Stimulated activated CD4-positive, alpha-beta T cell treated with anti-CD3 and anti-CD28 coated beads, Interleukin-4, amount 100 ng/mL, for 4 hours (primary cell): ENCODE measurements at regions not wholly inside any gene's neighbourhood (a gene's known extent, or its start where the extent isn't known, plus 50 kb on each side); places are given as distances from the start of the nearest gene placed in this dataset.

Experiments
- DNase-seq, 2 experiments: peaks; one replicate each; pipeline ENCODE4 v3.0.0-alpha.2; 2020

DNA sequence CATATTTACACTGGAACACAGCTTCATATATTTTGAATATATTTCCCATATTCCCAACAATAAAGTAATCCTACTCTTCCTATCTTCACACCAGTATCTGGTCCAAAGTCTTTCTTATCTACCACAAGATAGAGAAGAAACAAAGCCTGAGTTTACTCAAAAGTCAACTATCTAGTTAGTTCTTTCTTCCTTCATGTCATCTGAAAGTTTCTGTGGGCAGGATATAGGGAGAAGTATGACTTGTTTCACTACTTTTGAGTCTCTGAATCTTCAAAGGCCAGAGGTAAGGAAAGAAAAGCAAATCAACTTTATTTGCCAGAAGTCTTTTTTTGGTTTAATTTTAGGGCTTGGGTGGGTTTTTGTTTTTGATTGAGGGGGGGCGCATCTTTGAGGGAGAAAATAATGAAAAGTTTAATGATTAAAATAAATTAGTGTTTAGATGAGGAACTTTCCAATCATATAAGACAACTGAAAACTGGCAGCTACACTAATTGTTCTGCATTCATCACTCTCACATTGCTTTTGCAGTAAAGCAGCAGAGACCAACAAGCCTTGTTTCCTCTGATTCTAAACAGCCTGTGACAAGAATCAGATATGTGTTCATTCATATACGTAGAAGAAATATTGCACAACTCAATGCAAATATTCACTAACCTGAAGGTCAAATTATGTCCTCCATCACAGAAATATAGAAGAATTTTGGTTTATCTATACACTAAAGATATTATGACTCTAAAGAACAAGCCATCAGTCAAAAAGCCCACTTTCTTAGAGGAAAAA, 421.4 kb downstream of the SHQ1 start:
- no peak for DNase-seq

DNA sequence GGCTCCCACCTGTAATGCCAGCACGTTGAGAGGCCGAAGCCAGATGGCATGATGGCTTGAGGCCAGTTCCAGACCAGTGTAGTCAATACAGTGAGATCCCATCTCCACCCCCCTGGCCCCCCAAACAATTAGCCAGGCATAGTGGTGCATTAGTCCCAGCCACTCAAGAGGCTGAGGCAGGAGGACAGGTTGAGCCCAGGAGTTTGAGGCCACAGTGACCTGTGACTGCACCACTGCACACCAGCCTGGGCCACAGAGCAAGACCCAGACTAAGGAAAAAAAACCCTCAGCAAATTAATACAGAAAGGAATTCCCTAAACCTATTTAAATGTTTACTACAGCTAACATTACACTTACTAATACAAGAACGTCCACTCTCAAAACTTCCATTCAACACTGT, 424.6 kb downstream of the SHQ1 start:
- DNase-seq: no peak

DNA sequence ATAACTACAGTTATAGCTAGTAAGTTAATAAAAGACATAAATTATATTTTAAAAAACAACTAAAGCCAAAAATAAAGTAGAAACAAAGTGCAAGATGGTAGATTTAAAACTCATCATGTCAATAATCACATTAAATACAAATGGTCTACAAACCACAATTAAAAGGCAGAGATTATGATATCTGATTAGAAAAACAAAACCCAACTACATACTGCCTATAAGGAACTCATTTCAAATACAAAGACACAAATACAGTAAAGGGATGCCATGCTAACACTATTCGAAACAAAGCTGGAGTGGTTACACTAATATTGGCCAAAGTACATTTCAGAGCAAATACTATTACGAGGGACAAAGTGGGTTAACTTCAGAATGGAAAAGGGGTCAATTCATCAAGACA, 426.5 kb downstream of the SHQ1 start:
- no peak for DNase-seq

DNA sequence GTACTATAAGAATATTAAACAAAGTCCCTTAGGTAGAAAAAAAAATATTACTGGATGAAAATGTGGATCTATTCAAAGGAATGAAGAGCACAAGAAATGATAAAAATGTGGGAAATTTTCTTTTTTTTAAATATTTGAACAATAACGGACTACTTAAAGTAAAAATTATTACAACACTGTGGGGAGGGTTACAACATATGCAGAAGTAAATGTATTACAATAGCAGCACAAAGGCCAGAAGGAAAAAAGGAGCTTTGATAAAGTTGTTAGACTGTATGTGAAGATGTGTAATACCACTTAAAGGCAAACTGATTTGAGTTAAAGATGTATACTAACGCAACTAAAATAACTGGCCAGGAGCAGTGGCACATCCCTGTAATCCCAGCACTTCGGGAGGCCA, 427.1 kb downstream of the SHQ1 start:
- no peak for DNase-seq

DNA sequence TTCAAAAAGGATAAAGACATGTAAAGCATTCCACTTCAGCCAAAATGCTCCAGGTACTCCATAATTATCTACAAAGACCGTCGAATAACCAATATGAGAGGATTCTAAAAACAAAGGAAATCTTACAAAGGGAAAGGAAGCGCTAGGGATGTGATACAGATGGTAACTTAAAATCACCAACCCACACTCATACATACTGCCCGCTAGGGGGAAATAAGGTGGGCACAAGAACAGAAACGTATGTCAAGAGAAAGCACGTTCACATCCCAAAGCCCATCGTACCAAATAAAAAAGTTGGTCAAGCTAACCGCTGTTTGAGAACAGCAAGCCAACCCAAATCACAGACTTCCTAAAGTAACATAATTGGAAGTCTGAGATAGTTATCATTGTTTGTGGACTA, 429.4 kb downstream of the SHQ1 start:
- DNase-seq: no peak

DNA sequence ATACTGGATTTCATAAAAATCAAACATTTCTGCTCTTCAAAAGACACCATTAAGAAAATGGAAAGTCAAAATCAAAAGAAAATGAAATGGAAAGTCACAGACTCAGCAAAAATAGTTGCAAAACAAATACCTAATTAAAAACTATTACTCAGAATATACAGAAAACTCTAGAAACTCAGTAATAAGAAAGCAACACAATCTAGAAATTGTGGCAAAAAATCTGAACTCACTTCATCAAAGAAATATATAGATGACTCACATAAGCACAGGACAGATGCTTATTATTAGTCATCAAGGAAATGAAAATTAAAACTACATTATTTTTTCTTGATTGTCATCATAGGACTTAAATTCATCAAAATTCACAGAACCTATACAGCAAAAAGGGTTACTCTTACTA, 430.0 kb downstream of the SHQ1 start:
- DNase-seq: no peak

DNA sequence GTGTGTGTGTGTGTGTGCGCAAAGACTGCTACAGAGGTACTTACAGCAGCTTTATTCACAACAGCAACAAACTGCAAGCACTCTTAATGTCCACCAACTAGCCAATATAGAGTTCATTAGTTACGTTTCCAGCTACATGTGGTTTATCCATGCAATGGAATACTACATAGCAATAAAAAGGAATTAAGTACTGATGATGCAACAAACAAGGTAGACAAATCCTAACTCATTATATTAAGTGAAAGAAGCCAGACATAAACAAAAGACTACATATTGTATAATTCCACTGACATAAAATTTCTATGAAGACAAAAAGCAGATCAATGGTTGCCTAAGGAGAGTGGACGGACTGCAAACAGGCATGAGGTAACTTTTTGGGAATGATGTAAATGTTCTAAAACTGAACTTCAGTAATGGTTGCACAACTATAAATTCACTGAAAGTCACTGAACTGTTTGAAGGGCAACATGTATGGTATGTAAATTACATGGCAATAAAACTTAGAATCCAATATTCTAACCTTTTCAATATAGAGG, 433.7 kb downstream of the SHQ1 start:
- no peak for DNase-seq

DNA sequence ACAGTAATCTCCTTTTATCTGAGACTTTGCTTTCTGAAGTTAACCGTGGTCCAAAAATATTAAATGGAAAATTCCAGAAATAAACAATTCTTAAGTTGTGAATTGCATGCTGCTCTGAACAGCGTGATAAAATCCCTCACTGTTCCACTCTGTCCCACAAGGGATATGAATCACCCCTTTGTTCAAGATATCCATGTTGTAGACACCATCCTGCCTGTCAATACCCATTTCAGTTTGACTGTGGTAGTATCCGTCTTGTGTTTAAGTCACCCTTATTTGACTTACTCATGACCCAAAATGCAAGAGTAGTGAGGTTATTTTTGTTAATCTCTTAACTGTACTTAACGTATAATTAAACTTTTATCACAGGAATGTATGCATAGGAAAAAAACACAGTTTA, 435.0 kb downstream of the SHQ1 start:
- no peak for DNase-seq

DNA sequence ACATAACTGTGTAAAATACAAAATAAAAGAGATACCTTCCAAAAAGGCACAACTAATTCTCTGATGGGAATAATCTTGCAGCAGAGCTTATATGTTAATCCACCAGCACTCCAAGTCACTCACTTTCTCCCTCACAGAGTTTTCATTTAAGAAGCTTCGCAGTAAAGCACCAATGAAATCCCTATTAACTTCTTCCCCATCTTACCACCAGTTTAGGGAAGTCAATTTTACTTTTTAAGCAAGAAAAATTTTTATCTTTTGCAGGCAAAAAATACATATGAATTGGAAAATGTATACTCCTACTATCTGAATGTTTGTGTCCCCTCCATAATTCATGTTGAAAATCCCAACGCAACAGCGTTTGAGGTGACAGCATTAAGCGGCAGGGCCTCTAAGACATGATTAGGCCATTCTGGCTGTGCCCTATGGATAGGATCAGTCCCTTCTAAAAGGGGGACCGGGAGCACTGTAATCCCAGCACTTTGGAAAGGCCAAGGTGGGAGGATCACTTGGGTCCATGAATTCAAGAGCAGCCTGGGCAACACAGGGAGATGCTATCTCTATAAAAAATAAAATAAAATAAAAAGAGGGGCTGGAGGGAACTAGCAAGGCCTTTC, 435.8 kb downstream of the SHQ1 start:
- no peak for DNase-seq

DNA sequence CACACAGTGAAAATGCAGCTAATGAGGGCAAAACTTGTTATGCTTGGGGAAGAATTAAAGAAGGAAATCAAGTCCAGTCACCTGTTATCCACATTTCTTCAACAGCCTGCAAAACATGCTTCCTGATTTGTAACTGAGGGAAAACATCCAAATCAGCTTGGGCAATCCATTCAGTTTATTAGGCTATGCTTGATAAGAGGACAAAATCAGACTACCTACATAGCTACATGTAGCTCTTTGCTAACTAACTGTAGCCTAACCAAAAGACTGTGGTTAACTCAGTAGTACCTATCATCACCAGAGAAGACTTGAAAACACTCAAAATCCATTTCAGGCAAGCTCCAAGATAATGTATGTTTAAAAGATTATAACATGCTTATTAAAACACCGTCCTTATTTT, 436.4 kb downstream of the SHQ1 start:
- DNase-seq: no peak

DNA sequence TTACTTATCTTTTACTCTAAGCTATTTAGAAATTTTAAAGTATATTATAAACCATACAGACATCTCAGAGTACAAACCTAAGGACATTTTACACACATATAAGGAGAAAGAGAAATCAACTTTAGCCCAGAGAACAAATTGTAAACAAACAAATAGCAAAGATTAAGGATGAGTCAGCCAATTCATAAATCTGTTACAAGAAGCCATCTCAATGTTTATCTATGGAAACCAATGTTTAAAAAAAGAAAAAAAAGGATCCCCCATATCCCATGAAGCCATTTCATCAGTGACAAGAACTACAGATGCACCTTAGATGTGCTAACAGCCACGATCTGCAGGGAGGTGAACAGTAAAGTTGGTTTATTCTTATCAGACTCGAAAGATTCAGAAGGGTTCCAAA, 437.1 kb downstream of the SHQ1 start:
- no peak for DNase-seq

DNA sequence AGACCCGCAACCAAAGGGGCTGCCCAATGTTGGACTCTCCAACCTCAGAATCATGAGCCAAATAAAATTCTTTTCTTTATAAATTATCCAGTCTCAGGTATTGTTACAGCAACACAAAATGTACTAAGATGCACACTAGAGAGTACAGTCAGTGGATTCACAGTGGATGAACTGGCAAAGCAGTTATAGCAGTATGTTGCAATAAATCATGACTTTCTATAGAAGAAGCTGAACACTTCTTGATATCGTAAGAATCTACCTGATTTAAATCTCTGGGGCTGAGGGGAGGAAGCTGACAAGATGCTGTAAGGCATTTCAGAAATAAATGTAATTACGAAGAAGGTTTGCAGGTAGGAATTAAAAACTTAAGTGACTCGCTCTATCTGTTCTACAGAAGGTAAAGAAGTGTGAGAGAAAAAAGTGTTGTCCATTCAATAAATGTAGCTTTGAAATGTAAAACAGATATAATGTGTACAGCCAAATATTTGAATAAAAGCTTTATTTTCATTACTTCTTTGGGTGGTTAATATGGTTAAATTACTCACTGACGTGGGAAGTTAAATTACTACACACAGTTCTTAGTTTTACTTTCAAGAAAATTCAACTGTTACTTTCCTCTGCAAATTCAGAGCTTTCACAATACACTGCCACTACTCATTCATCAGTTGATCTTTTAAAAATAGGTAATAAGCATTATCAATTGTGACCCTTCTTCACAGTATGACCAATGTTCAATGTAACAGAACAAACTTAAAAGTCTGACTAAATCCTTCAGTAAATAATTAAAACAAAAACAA, 439.1 kb downstream of the SHQ1 start:
- no peak for DNase-seq

DNA sequence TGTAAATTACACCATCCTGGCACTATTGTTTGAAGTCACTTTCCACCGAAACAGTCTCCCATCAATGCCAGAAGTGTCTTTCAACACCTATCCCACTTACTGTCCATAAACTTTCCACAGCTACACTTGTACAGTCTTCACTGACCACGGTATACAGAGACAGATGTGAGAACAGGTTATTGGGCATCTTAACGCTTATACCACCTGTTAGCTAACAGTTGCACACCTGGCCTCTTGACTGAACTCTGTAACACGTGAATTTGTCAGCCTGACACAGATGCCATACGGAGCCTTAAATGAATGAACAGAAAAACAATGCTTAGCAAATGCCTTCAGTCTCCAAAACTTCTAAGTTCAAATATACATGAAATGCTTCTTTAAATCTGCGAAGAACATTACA, 440.5 kb downstream of the SHQ1 start:
- no peak for DNase-seq

DNA sequence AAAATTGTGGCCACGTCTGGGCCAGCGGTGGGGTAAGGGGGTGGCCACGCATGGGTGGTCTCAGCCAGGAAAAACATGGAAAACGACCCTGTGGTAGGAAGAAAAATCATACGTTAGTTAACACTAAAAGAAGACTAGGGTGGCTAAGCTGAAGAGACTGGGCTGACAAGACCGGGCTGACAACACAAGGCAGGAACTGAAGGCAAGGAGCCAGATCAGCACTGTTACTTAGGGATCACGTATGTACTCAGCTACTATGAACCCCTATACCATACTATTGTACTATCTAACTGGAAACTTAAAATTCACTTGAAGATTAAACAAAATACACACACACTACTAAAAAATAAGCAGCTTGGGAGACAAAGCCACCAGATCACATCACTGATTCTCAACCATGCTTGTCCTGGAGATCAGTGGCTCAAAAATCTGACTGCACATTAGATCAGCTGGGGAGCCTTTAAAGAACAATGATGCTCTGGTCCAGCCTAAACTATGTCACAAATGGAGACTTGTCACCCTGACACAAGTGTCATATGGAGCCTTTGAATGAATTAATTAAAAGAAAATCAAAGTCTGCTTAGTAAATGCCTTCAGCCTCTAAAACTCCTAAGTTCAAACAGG, 442.2 kb downstream of the SHQ1 start:
- DNase-seq: no peak

DNA sequence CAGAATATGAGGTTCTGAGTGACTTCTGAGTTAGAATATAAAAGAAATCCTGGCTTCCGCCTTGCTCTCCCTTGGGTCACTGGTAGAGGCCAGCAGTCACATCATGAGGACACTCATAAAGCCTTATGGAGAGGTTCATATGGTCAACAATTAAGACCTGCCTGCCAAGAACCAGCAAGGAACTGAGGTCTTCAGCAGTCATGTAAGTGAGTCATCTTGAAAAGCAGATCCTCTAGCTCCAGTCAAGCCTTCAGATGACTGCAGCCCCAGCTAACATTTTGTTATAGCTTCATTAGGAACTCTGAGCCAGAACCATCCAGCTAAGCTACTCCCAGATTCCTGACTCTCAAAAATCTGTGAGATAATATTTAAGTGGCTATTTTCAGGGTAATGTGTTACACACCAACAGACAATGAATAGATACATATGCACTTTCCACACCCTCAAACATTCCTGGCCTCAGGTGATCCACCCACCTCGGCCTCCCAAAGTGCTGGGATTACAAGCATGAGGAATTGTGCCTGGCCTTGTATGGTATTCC, 447.2 kb downstream of the SHQ1 start:
- DNase-seq: no peak

DNA sequence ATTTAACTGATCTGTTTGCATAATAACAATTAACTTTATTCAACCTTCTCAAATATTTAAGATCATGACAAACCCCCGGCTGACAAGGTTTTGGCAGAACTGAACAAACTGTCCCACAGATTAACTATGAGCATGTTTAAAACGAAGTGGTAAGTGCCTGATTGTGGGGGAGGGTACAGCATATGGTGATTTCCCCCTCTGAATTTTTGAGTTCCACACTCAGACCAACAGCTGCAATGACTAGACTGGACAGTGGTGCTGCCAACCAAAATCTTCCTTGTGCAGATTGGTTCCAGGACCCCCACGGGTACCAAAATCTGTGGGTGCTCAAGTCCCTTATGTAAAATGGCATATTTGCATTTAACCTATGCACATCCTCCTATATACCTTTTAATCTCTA, 449.5 kb downstream of the SHQ1 start:
- DNase-seq: no peak

DNA sequence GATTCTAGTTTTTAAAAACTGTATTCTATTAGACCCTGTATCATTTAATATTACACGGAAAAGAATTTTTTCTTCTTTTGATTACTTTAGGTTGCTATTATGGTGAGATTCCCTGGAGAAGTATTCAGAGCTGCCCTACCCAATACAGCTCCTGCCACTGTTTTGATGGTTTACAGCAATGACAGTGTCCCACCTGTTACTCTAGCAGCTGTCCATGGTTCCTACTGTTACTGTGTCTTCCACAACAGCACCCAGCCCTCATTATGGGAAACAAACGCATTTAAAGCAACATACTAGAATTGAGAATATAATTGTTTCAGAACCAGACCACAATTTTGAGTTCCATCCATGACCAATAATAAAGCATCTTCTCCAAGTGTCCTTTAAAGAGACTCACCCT, 450.7 kb downstream of the SHQ1 start:
- no peak for DNase-seq

DNA sequence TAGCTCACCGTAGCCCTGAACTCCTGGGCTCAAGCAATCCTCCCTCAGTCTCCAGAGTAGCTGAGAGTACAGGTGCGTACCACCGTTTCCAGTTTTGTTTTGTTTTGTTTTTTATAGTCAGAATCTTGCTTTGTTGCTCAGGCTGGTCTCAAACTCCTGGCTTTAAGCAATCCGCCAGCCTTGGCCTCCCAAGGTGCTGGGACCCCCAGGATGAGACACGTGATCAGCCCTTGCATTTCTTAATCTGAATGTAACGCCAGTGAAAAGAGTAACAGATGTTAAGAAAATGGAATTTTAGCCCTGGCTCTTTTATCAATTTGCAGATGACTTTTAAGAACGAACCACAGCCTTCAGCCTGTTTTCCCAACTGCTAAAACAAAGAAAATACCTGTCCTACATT, 451.3 kb downstream of the SHQ1 start:
- no peak for DNase-seq

DNA sequence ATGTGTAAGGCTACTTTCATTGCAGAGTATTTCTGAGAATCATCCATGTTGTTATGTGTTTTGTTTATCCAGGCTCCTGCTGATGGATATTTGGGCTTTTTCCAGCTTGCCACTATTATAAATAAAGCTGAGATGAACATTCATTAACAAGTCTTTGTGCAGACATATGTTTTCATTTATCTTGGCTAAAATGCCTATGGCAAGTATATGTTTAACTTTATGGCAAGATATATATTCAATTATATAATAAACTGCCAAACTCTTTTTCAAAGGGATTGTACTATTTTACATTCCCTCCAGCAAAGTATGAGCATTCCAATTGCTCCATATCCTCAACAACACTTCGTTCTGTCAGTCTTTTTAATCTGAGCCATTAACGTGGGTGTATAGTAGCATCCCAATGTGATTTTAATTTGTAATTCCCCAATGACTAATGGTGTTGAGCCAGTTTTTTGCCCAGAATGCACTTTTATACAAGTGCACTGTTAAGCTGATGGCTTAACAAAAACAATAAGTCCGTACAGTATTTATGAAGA, 452.4 kb downstream of the SHQ1 start:
- no peak for DNase-seq

DNA sequence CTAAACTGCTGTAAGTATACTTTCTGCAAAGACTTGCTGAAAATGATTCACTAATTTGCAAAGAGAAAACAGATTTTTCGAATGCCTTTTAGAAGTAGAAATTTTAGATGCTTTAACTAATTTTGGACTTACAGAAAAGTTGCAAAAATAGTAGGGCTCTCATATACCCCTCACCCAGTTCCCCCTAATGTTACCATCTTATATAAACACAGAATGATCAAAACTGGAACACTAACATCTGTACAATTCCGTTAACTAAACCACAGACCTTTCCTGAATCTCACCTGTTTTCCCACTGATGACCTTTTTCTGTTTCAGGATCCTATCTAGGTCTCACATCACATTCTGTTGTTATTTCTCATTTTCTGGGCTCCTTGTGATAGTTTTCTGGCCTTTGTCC, 454.8 kb downstream of the SHQ1 start:
- DNase-seq: no peak

DNA sequence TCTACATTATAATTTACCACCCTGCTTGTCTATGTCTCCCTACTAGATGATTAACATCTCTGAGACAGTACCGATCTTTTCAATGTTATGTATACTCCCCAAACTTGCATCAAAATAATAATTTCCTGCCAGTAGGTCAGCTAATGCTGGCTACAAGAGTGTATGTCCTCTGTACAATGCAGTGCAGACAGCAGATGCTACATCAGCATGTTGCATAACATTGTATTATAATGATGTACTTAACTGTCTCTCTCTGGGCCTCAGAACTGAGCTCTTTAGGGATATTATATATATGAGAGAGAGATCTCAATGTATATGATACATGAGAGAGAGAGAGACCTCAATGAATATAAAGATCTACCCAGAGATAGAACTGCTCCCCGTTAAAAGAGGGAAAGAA, 456.6 kb downstream of the SHQ1 start:
- no peak for DNase-seq

DNA sequence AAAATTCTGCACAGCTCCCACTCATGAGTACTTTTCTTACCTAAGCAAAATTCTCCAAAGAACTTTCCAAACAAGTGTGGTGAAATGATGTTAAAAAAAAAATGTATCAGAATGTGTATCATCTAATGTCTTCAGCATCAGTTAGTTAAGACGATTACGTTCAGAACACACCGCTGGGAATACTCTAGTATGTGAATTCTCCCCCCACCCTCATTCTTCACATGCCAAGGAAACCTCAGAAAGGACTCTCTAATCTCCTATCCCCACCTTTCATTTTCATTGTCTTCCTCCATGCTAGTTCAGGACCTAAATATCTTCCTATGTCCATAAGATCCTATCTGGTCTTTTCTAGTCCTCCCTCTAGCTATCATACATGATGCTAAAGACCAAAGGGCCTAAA, 457.4 kb downstream of the SHQ1 start:
- DNase-seq: no peak

DNA sequence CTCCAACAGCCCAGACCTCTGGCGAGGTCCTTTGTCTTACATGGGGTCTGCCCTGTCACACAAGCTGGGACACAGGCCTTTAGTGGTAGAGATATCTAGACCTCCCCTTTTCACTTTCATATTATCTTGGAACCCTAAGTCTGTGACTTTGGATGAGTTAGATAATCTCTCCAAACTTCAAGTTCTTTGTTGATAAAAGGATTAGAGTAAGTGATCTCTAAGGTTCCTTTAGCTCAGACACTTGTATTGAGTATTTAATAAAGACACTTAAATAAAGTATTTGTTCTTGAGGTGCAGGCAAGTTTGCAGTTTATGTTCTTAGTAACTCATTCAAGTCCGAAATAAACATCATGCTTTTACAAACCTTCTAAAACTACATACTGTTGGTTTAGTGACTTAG, 459.6 kb downstream of the SHQ1 start:
- no peak for DNase-seq
